CD14-positive monocyte (primary cell): ENCODE measurements at regions not wholly inside any gene's neighbourhood (a gene's known extent, or its start where the extent isn't known, plus 50 kb on each side); places are given as distances from the start of the nearest gene placed in this dataset.

Experiments
- DNase-seq, 3 donors: peaks; one replicate each; pipeline ENCODE4 v3.0.0-alpha.2; 2011 to 2022
- H2AFZ ChIP-seq: 2 replicates; pipeline ENCODE4 v1.6.0; 2012; ENCODE audit warnings: mild to moderate bottlenecking, low read depth, low read length, inconsistent platforms; ENCODE audit not compliant: insufficient read depth, poor library complexity, severe bottlenecking
- H3K27ac ChIP-seq, 2 donors: 1 replicate in 1 of 2; 2 replicates in 1 of 2; pipeline ENCODE4 v1.5.1; 2012 to 2013; ENCODE audit warnings: low read length in 2 of 2, control low read depth in 1 of 2, inconsistent platforms in 1 of 2, low read depth in 1 of 2, mild to moderate bottlenecking in 1 of 2
- H3K27me3 ChIP-seq, 2 donors: one replicate each; pipeline versions ENCODE4 v1.6.0 to v1.6.1; 2011 to 2013; ENCODE audit warnings: low read length in 2 of 2; ENCODE audit not compliant: control insufficient read depth in 2 of 2, insufficient read depth in 2 of 2
- H3K36me3 ChIP-seq, 2 donors: replicated peaks in 1 of 2; 1 replicate in 1 of 2; 2 replicates in 1 of 2; pipeline versions ENCODE4 v1.5.1 to v1.6.1; 2012 to 2013; ENCODE audit warnings: low read length in 2 of 2, control low read depth in 1 of 2, inconsistent platforms in 1 of 2, mild to moderate bottlenecking in 1 of 2; ENCODE audit not compliant: insufficient read depth in 2 of 2, control insufficient read depth in 1 of 2
- H3K4me1 ChIP-seq, 2 donors: 1 replicate in 1 of 2; 2 replicates in 1 of 2; pipeline versions ENCODE4 v1.5.1 to v1.6.1; 2012 to 2013; ENCODE audit warnings: low read length in 2 of 2, control low read depth in 1 of 2, inconsistent platforms in 1 of 2, mild to moderate bottlenecking in 1 of 2, moderate library complexity in 1 of 2; ENCODE audit not compliant: insufficient read depth in 2 of 2, control insufficient read depth in 1 of 2
- H3K4me2 ChIP-seq: replicated peaks from 2 replicates; pipeline ENCODE3; 2012; ENCODE audit warnings: low read length, moderate library complexity, mild to moderate bottlenecking; ENCODE audit not compliant: poor library complexity, severe bottlenecking; ENCODE audit errors: extremely low read depth
- H3K4me3 ChIP-seq, 3 experiments: fragments of 200-600 bp in 1 of 3; sonication (generic) in 1 of 3; replicated peaks in 1 of 3; 1 replicate in 2 of 3; 2 replicates in 1 of 3; pipeline ENCODE4 v1.5.1; 2011 to 2013; ENCODE audit warnings: low read length in 3 of 3, mild to moderate bottlenecking in 3 of 3, control low read depth in 2 of 3, low read depth in 2 of 3, inconsistent platforms in 1 of 3, moderate library complexity in 1 of 3
- H3K79me2 ChIP-seq: 2 replicates; pipeline ENCODE4 v1.6.0; 2012; ENCODE audit warnings: mild to moderate bottlenecking, control low read depth, inconsistent platforms, low read length, moderate library complexity; ENCODE audit not compliant: insufficient read depth
- H3K9ac ChIP-seq: 2 replicates; pipeline ENCODE4 v1.6.0; 2017; ENCODE audit warnings: low read length, mild to moderate bottlenecking; ENCODE audit not compliant: insufficient read depth, poor library complexity, severe bottlenecking
- H3K9me3 ChIP-seq, 2 donors: replicated peaks in 1 of 2; 1 replicate in 1 of 2; 2 replicates in 1 of 2; pipeline versions ENCODE4 v1.5.1 to v1.6.1; 2012 to 2013; ENCODE audit warnings: low read length in 2 of 2, control low read depth in 1 of 2; ENCODE audit not compliant: control insufficient read depth in 1 of 2, insufficient read depth in 1 of 2
- H4K20me1 ChIP-seq: 2 replicates; pipeline ENCODE4 v1.6.0; 2012; ENCODE audit warnings: mild to moderate bottlenecking, low read length, control low read depth, moderate library complexity; ENCODE audit not compliant: insufficient read depth
- H3K27ac Mint-ChIP-seq, 7 donors: one replicate each; pipeline ENCODE4 v1.8.0; 2020; ENCODE audit warnings: mild to moderate bottlenecking in 7 of 7, mixed read lengths in 7 of 7, moderate library complexity in 6 of 7, inconsistent platforms in 2 of 7
- H3K27me3 Mint-ChIP-seq, 3 donors: one replicate each; pipeline ENCODE4 v1.8.0; 2021 to 2022; ENCODE audit warnings: low read depth in 3 of 3, mild to moderate bottlenecking in 3 of 3, mixed read lengths in 3 of 3, moderate library complexity in 3 of 3, inconsistent platforms in 1 of 3
- H3K36me3 Mint-ChIP-seq, 2 donors: one replicate each; pipeline ENCODE4 v1.8.0; 2020; ENCODE audit warnings: mixed read lengths in 2 of 2, inconsistent platforms in 1 of 2, mild to moderate bottlenecking in 1 of 2
- H3K4me1 Mint-ChIP-seq: one replicate; pipeline ENCODE4 v1.8.0; 2020; ENCODE audit warnings: mild to moderate bottlenecking, mixed read lengths
- H3K4me3 Mint-ChIP-seq, 2 donors: one replicate each; pipeline ENCODE4 v1.8.0; 2020; ENCODE audit warnings: mild to moderate bottlenecking in 2 of 2, mixed read lengths in 2 of 2, moderate library complexity in 1 of 2
- H3K9me3 Mint-ChIP-seq, 7 donors: one replicate each; pipeline ENCODE4 v1.8.0; 2020 to 2022; ENCODE audit warnings: mixed read lengths in 7 of 7, mild to moderate bottlenecking in 6 of 7, moderate library complexity in 6 of 7, inconsistent platforms in 2 of 7
- WGBS: methylation state at CpG from one replicate; pipeline ENCODE4 v1.1.5; 2013; ENCODE audit warnings: missing lambda C conversion rate; ENCODE audit not compliant: insufficient coverage; 5-methylcytosine and 5-hydroxymethylcytosine counted together
- intact Hi-C, 2 donors: fragments of 100-400 bp; cut with micrococcal nuclease; formaldehyde crosslinking; loops; one replicate each; pipeline versions ENCODE4 v1.15.0 to v1.15.1; 2023
- TF ChIP-seq, protein P1 (sequence below): fragments of 200-600 bp; IDR thresholded peaks from one replicate; pipeline ENCODE4 v1.8.0; 2022; ENCODE audit warnings: antibody characterized with exemption, mild to moderate bottlenecking

DNA sequence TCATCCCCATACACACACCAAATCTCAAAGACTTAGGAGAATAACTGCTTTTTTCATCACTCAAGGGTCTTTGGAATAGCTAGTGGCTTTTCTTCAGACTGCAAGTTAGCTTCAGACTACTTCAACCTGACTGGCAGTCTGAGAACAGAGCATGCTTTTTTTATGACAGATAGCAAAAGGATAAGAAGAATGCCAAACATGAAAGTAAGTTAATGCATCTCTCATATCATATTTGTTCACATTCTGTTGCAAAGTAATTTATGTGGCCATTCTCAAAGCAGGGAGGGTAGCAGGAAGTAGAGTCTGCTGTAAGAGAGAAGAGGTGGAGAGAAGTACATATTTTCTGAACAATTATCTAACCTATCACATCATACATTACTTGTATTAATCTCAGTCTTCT, 544.4 kb downstream of the ZPLD1 start:
- no peaks in the 10 kb centered on the region for H4K20me1 ChIP-seq
- no peaks in the 10 kb centered on the region for H3K27me3 Mint-ChIP-seq
- no peak overlapping the region for H3K27ac Mint-ChIP-seq
- intact Hi-C loops = no loop called here
- no peaks in the 10 kb centered on the region for H3K36me3 ChIP-seq
- H2AFZ ChIP-seq = no peak overlapping the region
- no peak overlapping the region for H3K9ac ChIP-seq
- H3K79me2 ChIP-seq = no peaks in the 10 kb centered on the region
- no peak for DNase-seq
- H3K9me3 Mint-ChIP-seq = peaks cover 0 to 6% (median 2%) of the 10 kb centered on the region in 7 donors
- no peaks in the 10 kb centered on the region for H3K9me3 ChIP-seq
- no peaks in the 10 kb centered on the region for H3K4me1 Mint-ChIP-seq
- H3K27me3 ChIP-seq = no peaks in the 10 kb centered on the region
- no peak overlapping the region for H3K4me2 ChIP-seq
- H3K4me3 ChIP-seq = no peak overlapping the region
- TF ChIP-seq, protein P1, sequence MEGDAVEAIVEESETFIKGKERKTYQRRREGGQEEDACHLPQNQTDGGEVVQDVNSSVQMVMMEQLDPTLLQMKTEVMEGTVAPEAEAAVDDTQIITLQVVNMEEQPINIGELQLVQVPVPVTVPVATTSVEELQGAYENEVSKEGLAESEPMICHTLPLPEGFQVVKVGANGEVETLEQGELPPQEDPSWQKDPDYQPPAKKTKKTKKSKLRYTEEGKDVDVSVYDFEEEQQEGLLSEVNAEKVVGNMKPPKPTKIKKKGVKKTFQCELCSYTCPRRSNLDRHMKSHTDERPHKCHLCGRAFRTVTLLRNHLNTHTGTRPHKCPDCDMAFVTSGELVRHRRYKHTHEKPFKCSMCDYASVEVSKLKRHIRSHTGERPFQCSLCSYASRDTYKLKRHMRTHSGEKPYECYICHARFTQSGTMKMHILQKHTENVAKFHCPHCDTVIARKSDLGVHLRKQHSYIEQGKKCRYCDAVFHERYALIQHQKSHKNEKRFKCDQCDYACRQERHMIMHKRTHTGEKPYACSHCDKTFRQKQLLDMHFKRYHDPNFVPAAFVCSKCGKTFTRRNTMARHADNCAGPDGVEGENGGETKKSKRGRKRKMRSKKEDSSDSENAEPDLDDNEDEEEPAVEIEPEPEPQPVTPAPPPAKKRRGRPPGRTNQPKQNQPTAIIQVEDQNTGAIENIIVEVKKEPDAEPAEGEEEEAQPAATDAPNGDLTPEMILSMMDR = no peak
- no peaks in the 10 kb centered on the region for H3K36me3 Mint-ChIP-seq
- H3K27ac ChIP-seq = no peak overlapping the region
- no peaks in the 10 kb centered on the region for H3K4me1 ChIP-seq
- H3K4me3 Mint-ChIP-seq = no peak overlapping the region

DNA sequence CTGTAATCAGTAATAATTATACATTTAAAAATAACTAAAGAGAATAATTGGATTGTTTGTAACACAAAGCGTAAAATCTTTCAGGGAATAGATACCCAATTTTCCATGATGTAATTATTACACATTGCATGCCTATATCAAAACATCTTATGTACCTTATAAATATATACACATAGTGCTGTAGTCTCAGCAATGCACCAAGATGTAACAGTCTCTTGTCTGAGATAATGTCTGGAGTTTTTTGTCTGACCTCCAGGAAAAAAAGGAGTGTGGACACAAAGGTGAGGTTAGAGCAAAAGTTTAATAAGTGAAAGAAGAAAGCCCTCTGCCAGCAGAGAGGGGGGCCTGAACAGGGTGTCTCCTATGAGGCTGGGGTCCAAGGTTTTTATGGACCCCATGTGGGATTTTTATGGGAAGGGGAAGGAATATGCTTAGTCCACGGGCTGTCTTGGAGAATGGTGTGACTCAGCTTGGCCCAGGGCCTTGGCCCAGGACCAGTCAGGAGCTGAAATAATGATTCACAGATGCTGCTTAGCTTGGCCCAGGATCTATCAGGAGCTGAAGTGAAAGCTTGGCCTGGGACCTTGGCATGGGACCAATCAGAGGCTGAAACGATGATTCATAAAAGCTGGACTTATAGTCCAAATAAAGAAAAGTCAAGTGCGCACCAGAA, 545.0 kb downstream of the ZPLD1 start:
- WGBS = 100% methylated on average over 1 of the region's 4 CpGs
- H3K4me3 Mint-ChIP-seq = no peak overlapping the region
- no peak for DNase-seq

More for the DNA sequence above, 545.0 kb downstream of the ZPLD1 start:
- H3K4me1 Mint-ChIP-seq = no peaks in the 10 kb centered on the region
- Histone ChIP-seq H2AFZ (no peak overlapping the region), H3K27me3 (no peaks in the 10 kb centered on the region), H3K27ac (no peak overlapping the region), H3K9ac (no peak overlapping the region), H4K20me1 (no peaks in the 10 kb centered on the region), H3K4me1 (no peaks in the 10 kb centered on the region), H3K4me3 (no peak overlapping the region), H3K4me2 (no peak overlapping the region), H3K36me3 (no peaks in the 10 kb centered on the region), H3K9me3 (peaks cover 2 to 5% of the 10 kb centered on the region in 2 donors), H3K79me2 (no peaks in the 10 kb centered on the region)
- H3K27me3 Mint-ChIP-seq = no peaks in the 10 kb centered on the region
- peaks cover 0 to 6% (median 4%) of the 10 kb centered on the region in 7 donors for H3K9me3 Mint-ChIP-seq
- H3K27ac Mint-ChIP-seq = no peak overlapping the region
- intact Hi-C loops = no loop called here
- no peaks in the 10 kb centered on the region for H3K36me3 Mint-ChIP-seq
- TF ChIP-seq, protein P1 = no peak
